ENCODE measurements at regions not wholly inside any gene's neighbourhood (a gene's known extent, or its start where the extent isn't known, plus 50 kb on each side); places are given as distances from the start of the nearest gene placed in this dataset.

DNA sequence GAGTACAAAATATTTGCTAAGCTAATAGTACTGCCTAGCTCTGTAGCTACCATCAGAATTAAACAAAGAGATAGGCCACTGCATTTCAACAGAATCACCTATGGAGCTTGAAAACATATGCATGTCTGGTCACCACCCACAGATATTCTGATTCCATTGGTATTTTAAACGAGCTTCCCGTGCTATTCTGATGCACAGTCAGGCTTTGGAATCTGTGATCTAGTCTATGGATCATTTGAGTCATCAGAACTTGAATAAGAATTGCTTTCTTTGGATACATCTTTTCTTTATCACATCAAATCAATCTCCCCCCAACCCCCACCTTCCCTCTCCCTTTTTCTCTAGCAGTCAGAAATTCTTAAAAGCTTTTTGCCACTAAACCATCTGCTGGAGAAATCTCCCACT lies 124.7 kb downstream of the NPIPB5 start:
- TF ChIP-seq, protein P1, sequence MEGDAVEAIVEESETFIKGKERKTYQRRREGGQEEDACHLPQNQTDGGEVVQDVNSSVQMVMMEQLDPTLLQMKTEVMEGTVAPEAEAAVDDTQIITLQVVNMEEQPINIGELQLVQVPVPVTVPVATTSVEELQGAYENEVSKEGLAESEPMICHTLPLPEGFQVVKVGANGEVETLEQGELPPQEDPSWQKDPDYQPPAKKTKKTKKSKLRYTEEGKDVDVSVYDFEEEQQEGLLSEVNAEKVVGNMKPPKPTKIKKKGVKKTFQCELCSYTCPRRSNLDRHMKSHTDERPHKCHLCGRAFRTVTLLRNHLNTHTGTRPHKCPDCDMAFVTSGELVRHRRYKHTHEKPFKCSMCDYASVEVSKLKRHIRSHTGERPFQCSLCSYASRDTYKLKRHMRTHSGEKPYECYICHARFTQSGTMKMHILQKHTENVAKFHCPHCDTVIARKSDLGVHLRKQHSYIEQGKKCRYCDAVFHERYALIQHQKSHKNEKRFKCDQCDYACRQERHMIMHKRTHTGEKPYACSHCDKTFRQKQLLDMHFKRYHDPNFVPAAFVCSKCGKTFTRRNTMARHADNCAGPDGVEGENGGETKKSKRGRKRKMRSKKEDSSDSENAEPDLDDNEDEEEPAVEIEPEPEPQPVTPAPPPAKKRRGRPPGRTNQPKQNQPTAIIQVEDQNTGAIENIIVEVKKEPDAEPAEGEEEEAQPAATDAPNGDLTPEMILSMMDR (IDR thresholded peaks at IDR 0.05), result no peak
- no peak for TF ChIP-seq POLR2A (IDR thresholded peaks at IDR 0.05)
- no peak for TF ChIP-seq POLR2AphosphoS5 (IDR thresholded peaks at IDR 0.05)

All from upper lobe of left lung (tissue), 4 donors.